ENCODE measurements at regions not wholly inside any gene's neighbourhood (a gene's known extent, or its start where the extent isn't known, plus 50 kb on each side); places are given as distances from the start of the nearest gene placed in this dataset.

- intact Hi-C loops (cut with micrococcal nuclease): no loop called here
- H3K27ac ChIP-seq (replicated peaks): no peak overlapping the region
These were observed 937.6 kb downstream of the MCTP2 start for GRCh38 chr15:95168951-95169431.

DNA sequence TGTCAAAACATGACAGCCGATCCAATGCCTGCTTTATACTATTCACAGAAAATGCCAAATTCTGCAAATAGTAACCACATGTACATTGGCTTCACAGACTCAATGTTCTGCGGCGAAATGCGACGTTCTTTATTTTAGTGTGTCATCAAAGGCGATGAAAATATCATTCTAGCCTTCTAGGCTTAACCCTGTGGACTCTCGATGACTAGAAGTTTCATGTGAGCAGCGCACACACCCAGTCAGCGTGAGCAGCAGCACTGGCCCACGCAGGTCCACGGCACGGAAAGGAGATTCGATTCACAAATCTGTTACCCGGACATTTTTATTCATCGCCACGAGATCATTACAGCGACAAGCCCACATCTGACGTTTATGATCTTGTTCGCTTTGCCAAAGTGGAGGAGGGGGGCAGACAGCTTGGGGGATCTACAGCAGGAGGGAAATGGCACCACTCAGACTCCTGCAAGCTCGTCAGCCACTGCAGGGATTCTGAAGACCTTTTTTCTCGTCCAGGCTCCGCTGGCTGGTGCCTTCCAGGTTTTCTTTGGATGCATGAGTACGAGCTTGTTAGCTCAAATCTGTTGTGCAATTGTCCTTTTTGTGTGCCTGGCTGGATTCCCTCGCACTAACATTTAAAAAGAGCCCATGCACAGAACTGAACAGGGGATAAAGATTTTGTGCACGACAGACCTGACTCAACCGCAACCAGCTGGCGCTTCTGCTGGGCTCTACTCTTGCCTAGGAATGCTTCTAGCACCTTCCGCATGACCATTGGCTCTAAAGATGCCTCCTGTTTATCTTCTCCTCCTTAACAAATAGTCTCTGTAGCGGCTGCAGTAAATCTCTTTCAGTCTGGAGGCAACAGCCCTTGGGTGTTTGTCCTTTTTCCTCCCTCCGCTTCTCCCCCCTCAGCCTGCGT is 938.4 kb downstream of the MCTP2 start:
- intact Hi-C loops (cut with micrococcal nuclease): no loop called here
- no peaks in the 10 kb centered on the region for H3K36me3 ChIP-seq
- no peak for TF ChIP-seq CTCF (IDR thresholded peaks at IDR 0.05; ENCODE audit: borderline replicate concordance)
- no peaks in the 10 kb centered on the region for H3K27me3 ChIP-seq (ENCODE audit: low read depth)
- no peak for DNase-seq
- H3K4me1 ChIP-seq: peaks cover 3% of the 10 kb centered on the region
- H3K9me3 ChIP-seq (replicated peaks): peaks cover 14% of the 10 kb centered on the region
- H3K4me3 ChIP-seq: no peak overlapping the region
- H3K27ac ChIP-seq (replicated peaks): no peak overlapping the region

More at GRCh38 chr15:95168951-95169431, 937.6 kb downstream of the MCTP2 start:
- no peaks in the 10 kb centered on the region for H3K36me3 ChIP-seq
- H3K4me3 ChIP-seq: no peak overlapping the region
- TF ChIP-seq CTCF (IDR thresholded peaks at IDR 0.05; ENCODE audit: borderline replicate concordance): no peak
- no peak for DNase-seq
- peaks cover 14% of the 10 kb centered on the region for H3K9me3 ChIP-seq (replicated peaks)
- H3K27me3 ChIP-seq (ENCODE audit: low read depth): no peaks in the 10 kb centered on the region
- H3K4me1 ChIP-seq: no peaks in the 10 kb centered on the region

DNA sequence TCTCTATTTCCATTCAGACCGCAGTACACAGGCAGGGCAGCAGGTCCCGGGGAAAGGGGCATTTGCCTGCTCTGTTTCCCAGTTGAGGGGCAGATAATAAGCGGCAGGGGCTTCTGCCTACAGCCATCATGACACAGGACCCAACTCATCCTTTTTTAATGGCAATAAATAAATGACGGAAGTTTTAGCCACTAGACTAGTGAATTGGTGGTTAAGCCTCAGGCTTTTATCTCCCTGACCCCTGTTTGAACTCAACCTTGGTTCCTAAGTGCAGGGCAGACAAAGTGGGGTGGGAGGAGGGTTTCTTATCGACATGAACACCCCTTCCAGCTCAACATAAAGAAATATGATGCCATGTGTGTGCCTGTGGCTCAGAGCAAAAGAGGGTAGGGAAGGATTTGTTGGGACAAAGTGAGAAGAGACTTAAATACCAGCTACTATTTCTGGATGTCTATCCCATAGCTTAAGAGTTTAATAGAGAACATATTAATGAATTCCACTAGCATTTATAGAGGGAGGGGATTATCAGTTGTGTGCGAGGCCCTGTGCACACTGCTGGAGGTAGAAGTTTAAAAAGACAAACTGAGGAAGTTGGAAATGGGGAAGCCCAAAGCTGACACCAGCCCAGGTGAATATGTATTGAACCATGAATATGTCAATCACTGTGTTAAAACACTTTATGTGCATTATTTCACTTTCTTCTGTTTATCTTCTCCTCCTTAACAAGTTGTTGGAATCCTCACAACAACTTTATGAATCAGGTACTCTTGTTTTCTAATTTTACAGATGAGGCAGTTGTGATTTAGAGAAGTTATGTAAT is 939.4 kb downstream of the MCTP2 start:
- Histone ChIP-seq H3K9me3 (replicated peaks) (peaks cover 12% of the 10 kb centered on the region), H3K4me3 (no peak overlapping the region), H3K4me1 (peaks cover 3% of the 10 kb centered on the region), H3K27me3 (ENCODE audit: low read depth) (no peaks in the 10 kb centered on the region), H3K36me3 (no peaks in the 10 kb centered on the region), H3K27ac (replicated peaks) (no peak overlapping the region)
- no peak for DNase-seq
- intact Hi-C loops (cut with micrococcal nuclease): no loop called here
- TF ChIP-seq CTCF (IDR thresholded peaks at IDR 0.05; ENCODE audit: borderline replicate concordance): no peak

DNA sequence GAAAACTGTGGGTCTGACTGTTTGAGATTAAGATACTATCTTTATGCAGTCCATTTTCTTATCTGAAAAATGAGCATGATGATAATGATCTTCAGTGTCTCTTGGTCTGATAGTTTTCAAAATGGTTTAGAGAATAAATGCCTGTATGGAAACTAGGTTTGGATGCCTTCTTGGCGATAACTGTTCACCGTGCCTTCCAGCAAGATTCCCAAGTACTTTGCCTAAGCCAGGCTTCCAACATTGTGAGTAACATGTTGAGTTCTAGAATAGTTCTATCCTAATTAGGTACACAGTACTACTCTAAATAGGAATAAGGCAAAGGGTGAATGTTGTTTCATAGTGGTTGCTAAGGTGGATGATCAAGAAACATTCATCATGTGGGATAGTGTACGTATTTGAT is 940.2 kb downstream of the MCTP2 start:
- Histone ChIP-seq H3K4me3 (no peak overlapping the region), H3K36me3 (no peaks in the 10 kb centered on the region), H3K9me3 (replicated peaks) (peaks cover 4% of the 10 kb centered on the region), H3K27me3 (ENCODE audit: low read depth) (no peaks in the 10 kb centered on the region), H3K27ac (replicated peaks) (no peak overlapping the region), H3K4me1 (peaks cover 3% of the 10 kb centered on the region)
- DNase-seq: no peak
- TF ChIP-seq CTCF (IDR thresholded peaks at IDR 0.05; ENCODE audit: borderline replicate concordance): no peak
- intact Hi-C loops (cut with micrococcal nuclease): no loop called here

All from left ventricle myocardium inferior (tissue), 1 donor.